GM13976 (cell line): ENCODE measurements at regions not wholly inside any gene's neighbourhood (a gene's known extent, or its start where the extent isn't known, plus 50 kb on each side); places are given as distances from the start of the nearest gene placed in this dataset.

Experiments used
- DNase-seq: peaks from one replicate; pipeline ENCODE4 v3.0.0; 2012; ENCODE audit warnings: low spot score
- CTCF ChIP-seq: IDR thresholded peaks from 2 replicates; pipeline ENCODE4 v1.5.1; 2012; ENCODE audit warnings: borderline replicate concordance, mild to moderate bottlenecking; ENCODE audit not compliant: insufficient read depth; ENCODE audit errors: extremely low read depth, missing control alignments, control extremely low read depth
- in situ Hi-C: fragments of 300-500 bp; cut with MboI; formaldehyde crosslinking; loops from one replicate; pipeline ENCODE4 v1.12.0; 2022; ENCODE audit warnings: low sequenced_read_pairs, mixed read lengths, inconsistent platforms; ENCODE audit not compliant: unreplicated experiment

- TF ChIP-seq CTCF: no peak
- in situ Hi-C loops: no loop called here
- no peak for DNase-seq
These were observed 98.7 kb downstream of the MICALL2 start for GRCh38 chr7:1360521-1360971.

- no peak for TF ChIP-seq CTCF
- in situ Hi-C loops: no loop called here
These were observed 98.1 kb downstream of the MICALL2 start for GRCh38 chr7:1361016-1361755.

GRCh38 chr7:1361756-1362125 lies 97.5 kb downstream of the MICALL2 start:
- in situ Hi-C loops: no loop called here
- no peak for DNase-seq
- no peak for TF ChIP-seq CTCF

More at GRCh38 chr7:1361016-1361755, 98.1 kb downstream of the MICALL2 start:
- DNase-seq: no peak

- no peak for DNase-seq
- in situ Hi-C loops: no loop called here
- no peak for TF ChIP-seq CTCF
These were observed 97.0 kb downstream of the MICALL2 start for GRCh38 chr7:1362301-1362700.

GRCh38 chr7:1364068-1364905 lies 95.0 kb downstream of the MICALL2 start:
- no peak for DNase-seq
- in situ Hi-C loops: no loop called here
- no peak for TF ChIP-seq CTCF

GRCh38 chr7:1364906-1365570 lies 94.2 kb downstream of the MICALL2 start:
- TF ChIP-seq CTCF: no peak
- in situ Hi-C loops: no loop called here
- DNase-seq: no peak
